H1 (cell line): ENCODE measurements at regions not wholly inside any gene's neighbourhood (a gene's known extent, or its start where the extent isn't known, plus 50 kb on each side); places are given as distances from the start of the nearest gene placed in this dataset.

Source experiments
- RXRA ChIP-seq: IDR thresholded peaks from 2 replicates; pipeline ENCODE4 v1.6.1; 2011; ENCODE audit warnings: low read depth, mild to moderate bottlenecking, low read length, moderate library complexity; ENCODE audit not compliant: insufficient read depth
- TCF12 ChIP-seq: IDR thresholded peaks from 2 replicates; pipeline ENCODE4 v1.6.1; 2011; ENCODE audit warnings: low read depth, mild to moderate bottlenecking, low read length
- TF ChIP-seq, protein P1 (sequence below): fragments of 300-600 bp; sonication (generic); IDR thresholded peaks from 2 replicates; pipeline ENCODE4 v1.7.1; 2012; ENCODE audit warnings: low read length, moderate library complexity, mild to moderate bottlenecking, inconsistent platforms; ENCODE audit not compliant: insufficient replicate concordance

DNA sequence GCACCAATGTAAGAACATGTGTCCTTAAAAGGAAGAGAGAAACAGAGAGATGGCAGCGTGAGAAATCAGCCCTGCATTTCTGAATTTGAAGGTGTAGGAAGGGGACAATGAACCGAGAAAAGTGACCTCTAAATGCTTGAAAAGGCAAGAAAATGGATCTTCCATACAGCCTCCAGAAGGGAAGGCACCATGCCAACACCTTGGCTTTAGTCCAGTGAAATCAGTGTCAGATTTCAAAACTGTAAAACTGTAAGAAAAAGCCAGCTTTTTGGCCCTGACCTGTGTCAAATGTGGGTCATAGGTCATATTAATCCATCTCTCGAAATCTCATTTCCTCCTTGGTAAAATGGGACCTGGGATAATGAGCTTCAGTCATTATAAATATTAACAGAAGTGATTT is 762.3 kb downstream of the DCDC2C start (continued):
- TF ChIP-seq, protein P1, sequence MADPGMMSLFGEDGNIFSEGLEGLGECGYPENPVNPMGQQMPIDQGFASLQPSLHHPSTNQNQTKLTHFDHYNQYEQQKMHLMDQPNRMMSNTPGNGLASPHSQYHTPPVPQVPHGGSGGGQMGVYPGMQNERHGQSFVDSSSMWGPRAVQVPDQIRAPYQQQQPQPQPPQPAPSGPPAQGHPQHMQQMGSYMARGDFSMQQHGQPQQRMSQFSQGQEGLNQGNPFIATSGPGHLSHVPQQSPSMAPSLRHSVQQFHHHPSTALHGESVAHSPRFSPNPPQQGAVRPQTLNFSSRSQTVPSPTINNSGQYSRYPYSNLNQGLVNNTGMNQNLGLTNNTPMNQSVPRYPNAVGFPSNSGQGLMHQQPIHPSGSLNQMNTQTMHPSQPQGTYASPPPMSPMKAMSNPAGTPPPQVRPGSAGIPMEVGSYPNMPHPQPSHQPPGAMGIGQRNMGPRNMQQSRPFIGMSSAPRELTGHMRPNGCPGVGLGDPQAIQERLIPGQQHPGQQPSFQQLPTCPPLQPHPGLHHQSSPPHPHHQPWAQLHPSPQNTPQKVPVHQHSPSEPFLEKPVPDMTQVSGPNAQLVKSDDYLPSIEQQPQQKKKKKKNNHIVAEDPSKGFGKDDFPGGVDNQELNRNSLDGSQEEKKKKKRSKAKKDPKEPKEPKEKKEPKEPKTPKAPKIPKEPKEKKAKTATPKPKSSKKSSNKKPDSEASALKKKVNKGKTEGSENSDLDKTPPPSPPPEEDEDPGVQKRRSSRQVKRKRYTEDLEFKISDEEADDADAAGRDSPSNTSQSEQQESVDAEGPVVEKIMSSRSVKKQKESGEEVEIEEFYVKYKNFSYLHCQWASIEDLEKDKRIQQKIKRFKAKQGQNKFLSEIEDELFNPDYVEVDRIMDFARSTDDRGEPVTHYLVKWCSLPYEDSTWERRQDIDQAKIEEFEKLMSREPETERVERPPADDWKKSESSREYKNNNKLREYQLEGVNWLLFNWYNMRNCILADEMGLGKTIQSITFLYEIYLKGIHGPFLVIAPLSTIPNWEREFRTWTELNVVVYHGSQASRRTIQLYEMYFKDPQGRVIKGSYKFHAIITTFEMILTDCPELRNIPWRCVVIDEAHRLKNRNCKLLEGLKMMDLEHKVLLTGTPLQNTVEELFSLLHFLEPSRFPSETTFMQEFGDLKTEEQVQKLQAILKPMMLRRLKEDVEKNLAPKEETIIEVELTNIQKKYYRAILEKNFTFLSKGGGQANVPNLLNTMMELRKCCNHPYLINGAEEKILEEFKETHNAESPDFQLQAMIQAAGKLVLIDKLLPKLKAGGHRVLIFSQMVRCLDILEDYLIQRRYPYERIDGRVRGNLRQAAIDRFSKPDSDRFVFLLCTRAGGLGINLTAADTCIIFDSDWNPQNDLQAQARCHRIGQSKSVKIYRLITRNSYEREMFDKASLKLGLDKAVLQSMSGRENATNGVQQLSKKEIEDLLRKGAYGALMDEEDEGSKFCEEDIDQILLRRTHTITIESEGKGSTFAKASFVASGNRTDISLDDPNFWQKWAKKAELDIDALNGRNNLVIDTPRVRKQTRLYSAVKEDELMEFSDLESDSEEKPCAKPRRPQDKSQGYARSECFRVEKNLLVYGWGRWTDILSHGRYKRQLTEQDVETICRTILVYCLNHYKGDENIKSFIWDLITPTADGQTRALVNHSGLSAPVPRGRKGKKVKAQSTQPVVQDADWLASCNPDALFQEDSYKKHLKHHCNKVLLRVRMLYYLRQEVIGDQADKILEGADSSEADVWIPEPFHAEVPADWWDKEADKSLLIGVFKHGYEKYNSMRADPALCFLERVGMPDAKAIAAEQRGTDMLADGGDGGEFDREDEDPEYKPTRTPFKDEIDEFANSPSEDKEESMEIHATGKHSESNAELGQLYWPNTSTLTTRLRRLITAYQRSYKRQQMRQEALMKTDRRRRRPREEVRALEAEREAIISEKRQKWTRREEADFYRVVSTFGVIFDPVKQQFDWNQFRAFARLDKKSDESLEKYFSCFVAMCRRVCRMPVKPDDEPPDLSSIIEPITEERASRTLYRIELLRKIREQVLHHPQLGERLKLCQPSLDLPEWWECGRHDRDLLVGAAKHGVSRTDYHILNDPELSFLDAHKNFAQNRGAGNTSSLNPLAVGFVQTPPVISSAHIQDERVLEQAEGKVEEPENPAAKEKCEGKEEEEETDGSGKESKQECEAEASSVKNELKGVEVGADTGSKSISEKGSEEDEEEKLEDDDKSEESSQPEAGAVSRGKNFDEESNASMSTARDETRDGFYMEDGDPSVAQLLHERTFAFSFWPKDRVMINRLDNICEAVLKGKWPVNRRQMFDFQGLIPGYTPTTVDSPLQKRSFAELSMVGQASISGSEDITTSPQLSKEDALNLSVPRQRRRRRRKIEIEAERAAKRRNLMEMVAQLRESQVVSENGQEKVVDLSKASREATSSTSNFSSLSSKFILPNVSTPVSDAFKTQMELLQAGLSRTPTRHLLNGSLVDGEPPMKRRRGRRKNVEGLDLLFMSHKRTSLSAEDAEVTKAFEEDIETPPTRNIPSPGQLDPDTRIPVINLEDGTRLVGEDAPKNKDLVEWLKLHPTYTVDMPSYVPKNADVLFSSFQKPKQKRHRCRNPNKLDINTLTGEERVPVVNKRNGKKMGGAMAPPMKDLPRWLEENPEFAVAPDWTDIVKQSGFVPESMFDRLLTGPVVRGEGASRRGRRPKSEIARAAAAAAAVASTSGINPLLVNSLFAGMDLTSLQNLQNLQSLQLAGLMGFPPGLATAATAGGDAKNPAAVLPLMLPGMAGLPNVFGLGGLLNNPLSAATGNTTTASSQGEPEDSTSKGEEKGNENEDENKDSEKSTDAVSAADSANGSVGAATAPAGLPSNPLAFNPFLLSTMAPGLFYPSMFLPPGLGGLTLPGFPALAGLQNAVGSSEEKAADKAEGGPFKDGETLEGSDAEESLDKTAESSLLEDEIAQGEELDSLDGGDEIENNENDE = no peak
- TF ChIP-seq RXRA (no peak), TCF12 (no peak)
